GM23248 (cell line): ENCODE measurements at regions not wholly inside any gene's neighbourhood (a gene's known extent, or its start where the extent isn't known, plus 50 kb on each side); places are given as distances from the start of the nearest gene placed in this dataset.

ENCODE experiments used
- DNase-seq: peaks from one replicate; pipeline ENCODE4 v3.0.0-alpha.2; 2015
- H2AFZ ChIP-seq: fragments of 200-600 bp; sonication (generic); 2 replicates; pipeline ENCODE4 v1.6.1; 2016; ENCODE audit warnings: antibody characterized with exemption
- H3F3A ChIP-seq: fragments of 200-600 bp; sonication (generic); 2 replicates; pipeline ENCODE4 v1.6.1; 2016; ENCODE audit warnings: mild to moderate bottlenecking, antibody characterized with exemption, mixed run types; ENCODE audit not compliant: insufficient read depth
- H3K27ac ChIP-seq: fragments of 200-600 bp; sonication (generic); 2 replicates; pipeline ENCODE4 v1.5.1; 2016; ENCODE audit warnings: mild to moderate bottlenecking
- H3K27me3 ChIP-seq: fragments of 200-600 bp; sonication (generic); replicated peaks from 2 replicates; pipeline ENCODE4 v1.6.1; 2016; ENCODE audit warnings: mild to moderate bottlenecking; ENCODE audit not compliant: insufficient read depth
- H3K36me3 ChIP-seq: fragments of 200-600 bp; sonication (generic); 2 replicates; pipeline ENCODE4 v1.6.1; 2016; ENCODE audit warnings: low read depth, mild to moderate bottlenecking
- H3K4me1 ChIP-seq: fragments of 200-600 bp; sonication (generic); 2 replicates; pipeline ENCODE4 v1.6.1; 2016; ENCODE audit warnings: mild to moderate bottlenecking; ENCODE audit not compliant: insufficient read depth
- H3K4me2 ChIP-seq: fragments of 200-600 bp; sonication (generic); one replicate; pipeline ENCODE4 v1.6.1; 2016; ENCODE audit warnings: mild to moderate bottlenecking; ENCODE audit not compliant: unreplicated experiment
- H3K4me3 ChIP-seq: fragments of 200-600 bp; sonication (generic); 2 replicates; pipeline ENCODE4 v1.5.1; 2016; ENCODE audit warnings: mild to moderate bottlenecking
- H3K79me2 ChIP-seq: fragments of 200-600 bp; sonication (generic); 2 replicates; pipeline ENCODE4 v1.6.1; 2016; ENCODE audit warnings: mild to moderate bottlenecking; ENCODE audit not compliant: insufficient read depth
- H3K9ac ChIP-seq: fragments of 200-600 bp; sonication (generic); 2 replicates; pipeline ENCODE4 v1.6.1; 2016; ENCODE audit warnings: mild to moderate bottlenecking
- H3K9me2 ChIP-seq: fragments of 200-600 bp; sonication (generic); 2 replicates; pipeline ENCODE4 v1.6.1; 2016; ENCODE audit warnings: mixed run types, mild to moderate bottlenecking, moderate library complexity; ENCODE audit not compliant: insufficient read depth
- H3K9me3 ChIP-seq: fragments of 200-600 bp; sonication (generic); one replicate; pipeline ENCODE4 v1.6.1; 2017; ENCODE audit warnings: low read depth
- H4K20me1 ChIP-seq: fragments of 200-600 bp; sonication (generic); 2 replicates; pipeline ENCODE4 v1.6.0; 2016; ENCODE audit not compliant: insufficient read depth
- EZH2 ChIP-seq: fragments of 200-600 bp; sonication (generic); IDR thresholded peaks from 2 replicates; pipeline ENCODE4 v1.6.1; 2018; ENCODE audit warnings: antibody characterized with exemption, mild to moderate bottlenecking; ENCODE audit not compliant: insufficient read depth, poor library complexity, severe bottlenecking
- EZH2phosphoT487 ChIP-seq: fragments of 200-600 bp; sonication (generic); IDR thresholded peaks from 2 replicates; pipeline ENCODE4 v1.6.1; 2018; ENCODE audit warnings: antibody characterized with exemption, moderate library complexity, mild to moderate bottlenecking, low read depth; ENCODE audit not compliant: insufficient read depth
- WGBS, 2 experiments: methylation state at CpG; one replicate each; pipeline ENCODE4 v1.1.6; 2015 to 2017; ENCODE audit warnings: low lambda C conversion rate in 2 of 2, low coverage in 1 of 2; ENCODE audit errors: missing lambda C conversion rate in 2 of 2; 5-methylcytosine and 5-hydroxymethylcytosine counted together
- in situ Hi-C: fragments of 300-500 bp; cut with MboI; formaldehyde crosslinking; loops from 2 replicates; pipeline ENCODE4 v1.15.0; 2020

DNA sequence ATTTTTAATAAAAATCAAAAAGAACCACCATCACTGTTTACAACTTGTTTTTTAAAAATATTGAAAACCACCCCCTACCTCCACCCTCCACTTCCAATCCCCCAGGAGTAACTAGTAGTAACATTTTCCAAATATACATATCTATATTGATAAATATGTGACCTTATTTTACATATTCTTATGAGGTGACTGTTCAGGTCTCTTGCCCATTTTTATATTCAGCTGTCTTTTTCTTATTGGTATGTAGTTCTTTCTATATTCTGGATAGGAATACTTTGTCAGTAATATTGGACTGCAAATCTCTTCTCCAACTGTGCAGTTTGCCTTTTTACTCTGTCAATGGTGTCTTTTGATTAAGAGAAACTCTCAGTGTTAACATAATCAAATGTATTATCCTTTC, 59.0 kb upstream of the EIF5 start:
- H3K9me3 ChIP-seq, result no peaks in the 10 kb centered on the region
- no peak overlapping the region for H3K4me3 ChIP-seq
- no peak overlapping the region for H3K27ac ChIP-seq
- H3K4me2 ChIP-seq, result no peak overlapping the region
- no peaks in the 10 kb centered on the region for H4K20me1 ChIP-seq
- no peak overlapping the region for H3K9ac ChIP-seq
- H3K9me2 ChIP-seq, result no peaks in the 10 kb centered on the region
- peaks cover under 1% of the 10 kb centered on the region; the same call in 1 of the 2 replicates for H3F3A ChIP-seq
- TF ChIP-seq EZH2phosphoT487, result no peak
- TF ChIP-seq EZH2, result no peak
- H3K36me3 ChIP-seq, result no peaks in the 10 kb centered on the region
- H3K79me2 ChIP-seq, result no peaks in the 10 kb centered on the region
- H3K4me1 ChIP-seq, result no peaks in the 10 kb centered on the region
- peaks cover 45% of the 10 kb centered on the region for H3K27me3 ChIP-seq
- no peak for DNase-seq
- no peak overlapping the region for H2AFZ ChIP-seq
- in situ Hi-C loops, result no loop called here

DNA sequence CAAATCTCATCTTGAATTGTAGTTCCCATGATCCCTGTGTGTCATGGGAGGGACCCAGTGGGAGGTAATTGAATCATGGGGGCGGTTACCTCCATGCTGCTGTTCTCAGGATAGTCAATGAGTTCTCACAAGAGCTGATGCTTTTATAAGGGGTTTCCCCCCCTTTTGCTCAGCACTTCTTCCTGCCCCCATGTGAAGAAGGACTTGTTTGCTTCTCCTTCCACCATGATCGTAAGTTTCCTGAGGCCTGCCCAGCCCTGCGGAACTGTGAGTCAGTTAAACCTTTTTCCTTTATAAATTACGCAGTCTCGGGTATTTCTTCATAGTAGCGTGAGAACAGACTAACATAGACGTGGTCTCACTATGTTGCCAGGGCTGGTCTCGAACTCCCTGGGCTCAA, 56.1 kb upstream of the EIF5 start:
- Histone ChIP-seq H4K20me1 (no peaks in the 10 kb centered on the region), H3K4me3 (no peak overlapping the region), H3K9ac (no peak overlapping the region), H3K27me3 (peaks cover 45% of the 10 kb centered on the region), H3K9me2 (no peaks in the 10 kb centered on the region), H3K4me1 (peaks cover 4% of the 10 kb centered on the region), H3K27ac (no peak overlapping the region), H3K79me2 (no peaks in the 10 kb centered on the region), H3F3A (peaks cover 10% of the 10 kb centered on the region), H3K36me3 (no peaks in the 10 kb centered on the region), H2AFZ (no peak overlapping the region), H3K9me3 (no peaks in the 10 kb centered on the region), H3K4me2 (no peak overlapping the region)
- in situ Hi-C loops, result no loop called here
- DNase-seq, result no peak
- TF ChIP-seq EZH2phosphoT487 (no peak), EZH2 (peak; percentile 5)
- WGBS, 2 experiments, result 80 to 90% methylated on average over 8 of the region's 8 CpGs

DNA sequence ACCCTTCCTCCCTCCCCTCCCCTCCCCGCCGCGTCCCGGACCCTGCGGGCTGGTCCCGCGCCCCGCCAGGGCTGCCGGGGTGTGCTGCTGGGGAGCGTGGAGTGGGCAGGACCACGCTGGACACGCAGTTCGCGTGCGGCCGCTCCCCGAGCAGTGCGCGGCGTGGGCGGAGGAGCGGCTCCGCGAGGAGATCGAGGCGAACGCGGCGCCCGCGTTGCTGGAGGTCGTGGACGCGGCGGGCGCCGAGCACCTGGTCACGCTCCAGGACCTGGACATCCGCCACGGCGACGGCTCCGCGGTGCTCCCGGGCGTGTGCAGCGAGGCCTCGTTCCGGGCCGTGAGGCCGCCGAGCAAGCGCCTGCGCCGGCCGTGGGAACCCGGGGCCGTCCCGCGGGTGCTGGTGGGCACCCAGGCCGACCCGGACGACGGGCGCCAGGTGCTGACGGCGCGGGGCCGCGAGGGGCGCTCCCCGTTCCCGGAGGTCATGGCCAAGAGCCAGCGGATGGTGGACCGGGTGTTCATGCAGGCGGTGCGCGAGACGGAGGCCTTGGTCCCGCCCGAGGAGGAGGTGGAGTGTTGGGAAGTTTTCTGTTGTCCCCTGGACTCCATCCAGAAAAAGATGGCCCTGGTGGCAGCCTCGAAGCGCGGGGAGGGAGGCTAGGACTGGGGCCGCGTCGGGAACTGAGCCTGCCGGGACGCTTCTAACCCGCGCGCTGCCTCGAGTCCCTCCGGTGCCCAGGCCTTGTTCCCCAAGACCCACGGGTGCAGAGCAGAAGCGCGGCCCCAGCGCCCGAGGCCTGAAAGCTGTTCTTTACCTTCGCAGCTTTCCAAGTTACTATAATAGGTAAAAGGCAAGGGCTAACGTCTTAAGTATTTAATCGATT, 54.7 kb upstream of the EIF5 start:
- Histone ChIP-seq H3K4me3 (peak overlapping the region; percentile 44; the same call in 1 of the 2 replicates), H3K27me3 (peaks cover 40% of the 10 kb centered on the region), H3K79me2 (no peaks in the 10 kb centered on the region), H3K36me3 (no peaks in the 10 kb centered on the region), H3K4me2 (peak overlapping the region; percentile 15), H4K20me1 (no peaks in the 10 kb centered on the region), H3K4me1 (peaks cover 4% of the 10 kb centered on the region), H3K9me2 (no peaks in the 10 kb centered on the region), H3K9ac (no peak overlapping the region), H3K27ac (no peak overlapping the region), H2AFZ (peak overlapping the region; percentile 41; the same call in 1 of the 2 replicates), H3K9me3 (no peaks in the 10 kb centered on the region), H3F3A (peaks cover 10% of the 10 kb centered on the region)
- in situ Hi-C loops, result loop anchor here (10.0 kb wide), 1 partner anchor 195 kb away; the partner anchor contains the start of gene LBHD2
- 14 to 16% methylated on average over 51 to 78 of the region's 102 CpGs for WGBS, 2 experiments
- DNase-seq, result peak; percentile 51
- no peak for TF ChIP-seq EZH2
- TF ChIP-seq EZH2phosphoT487, result no peak

- no peaks in the 10 kb centered on the region for H3K9me2 ChIP-seq
- TF ChIP-seq EZH2 (no peak), EZH2phosphoT487 (no peak)
- H3K4me1 ChIP-seq, result peaks cover 4% of the 10 kb centered on the region
- 15 to 22% methylated on average over 15 of the region's 15 CpGs for WGBS, 2 experiments
- H3K79me2 ChIP-seq, result no peaks in the 10 kb centered on the region
- no peaks in the 10 kb centered on the region for H4K20me1 ChIP-seq
- H3K4me2 ChIP-seq, result no peak overlapping the region
- peak; percentile 75 for DNase-seq
- in situ Hi-C loops, result loop anchor here (10.0 kb wide), 1 partner anchor 196 kb away; the partner anchor contains the start of gene LBHD2
- no peaks in the 10 kb centered on the region for H3K9me3 ChIP-seq
- no peak overlapping the region for H3K4me3 ChIP-seq
- peaks cover 10% of the 10 kb centered on the region for H3F3A ChIP-seq
- peaks cover 29% of the 10 kb centered on the region for H3K27me3 ChIP-seq
- H3K27ac ChIP-seq, result no peak overlapping the region
- no peak overlapping the region for H2AFZ ChIP-seq
- H3K9ac ChIP-seq, result no peak overlapping the region
- H3K36me3 ChIP-seq, result no peaks in the 10 kb centered on the region
Measured at GRCh38 chr14:103280278-103280928, 53.6 kb upstream of the EIF5 start.
